EH (cell line): ENCODE measurements at regions not wholly inside any gene's neighbourhood (a gene's known extent, or its start where the extent isn't known, plus 50 kb on each side); places are given as distances from the start of the nearest gene placed in this dataset.

Source experiments
- DNase-seq: peaks from one replicate; pipeline ENCODE4 v3.0.0-alpha.2; 2015; ENCODE audit warnings: low read depth

DNA sequence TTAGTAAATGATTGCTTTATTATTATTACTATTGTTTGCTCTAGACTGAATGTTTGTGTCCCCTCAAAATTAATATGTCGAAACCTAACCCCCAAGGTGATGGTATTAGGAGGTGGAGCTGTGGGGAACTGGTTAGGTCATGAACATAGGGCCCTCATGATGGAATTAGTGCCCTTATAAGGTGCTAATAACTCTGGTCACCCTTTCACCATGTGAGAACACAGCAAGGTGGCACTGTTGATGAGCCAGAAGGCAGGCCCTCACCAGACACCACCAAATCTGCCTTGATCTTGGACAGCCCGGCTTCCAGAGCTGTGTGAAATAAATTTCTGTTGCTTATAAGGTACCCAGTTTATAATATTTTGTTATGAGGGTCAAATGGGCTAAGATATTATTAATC is 95.8 kb downstream of the BDNF start:
- no peak for DNase-seq

DNA sequence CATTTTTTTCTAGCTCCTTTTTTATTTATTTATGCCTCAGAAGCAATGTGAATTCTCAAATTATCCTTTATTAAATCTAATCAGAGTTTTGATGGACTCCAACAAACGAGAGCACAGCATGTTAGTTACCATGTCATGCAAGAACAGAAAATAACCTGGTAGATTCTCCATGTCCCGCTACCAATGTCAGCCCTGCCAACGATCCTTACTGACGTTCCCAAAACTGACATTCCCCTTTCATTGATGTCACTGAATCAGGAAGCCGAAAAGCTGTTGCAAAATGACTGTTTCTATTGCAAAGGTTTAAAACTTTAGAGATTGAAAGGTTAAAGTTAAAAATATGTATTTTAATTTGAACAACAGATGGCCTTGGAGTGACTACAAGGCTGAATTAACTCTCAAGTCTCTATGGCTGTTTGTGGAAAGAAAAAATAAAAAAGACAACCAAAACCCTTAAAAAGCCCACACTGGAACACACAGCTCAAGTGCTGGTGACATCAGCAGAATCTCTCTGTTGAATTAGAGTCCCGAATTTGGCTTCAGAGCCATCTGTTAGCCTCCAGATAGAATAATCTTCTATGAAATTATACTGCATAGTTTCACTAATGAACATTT is 96.8 kb downstream of the BDNF start:
- no peak for DNase-seq

DNA sequence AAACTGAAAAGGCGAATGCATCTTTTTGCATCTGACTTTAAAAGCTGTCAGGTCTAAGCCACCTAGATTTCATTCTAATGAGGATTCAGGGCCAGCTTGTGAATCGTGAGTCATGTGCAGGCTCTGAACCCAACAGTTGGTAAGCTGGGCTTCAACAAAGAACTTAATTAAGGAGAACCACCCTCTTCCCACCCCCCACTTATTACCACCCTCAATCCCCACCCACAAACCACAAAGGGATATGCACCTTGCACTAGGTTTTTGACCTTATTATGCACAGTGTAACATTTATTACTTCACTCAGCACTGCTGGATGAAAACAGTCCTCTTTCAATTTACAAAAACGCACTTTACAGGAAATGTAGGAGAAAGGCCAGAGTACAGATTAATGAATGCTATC is 94.1 kb upstream of the LIN7C start:
- no peak for DNase-seq

DNA sequence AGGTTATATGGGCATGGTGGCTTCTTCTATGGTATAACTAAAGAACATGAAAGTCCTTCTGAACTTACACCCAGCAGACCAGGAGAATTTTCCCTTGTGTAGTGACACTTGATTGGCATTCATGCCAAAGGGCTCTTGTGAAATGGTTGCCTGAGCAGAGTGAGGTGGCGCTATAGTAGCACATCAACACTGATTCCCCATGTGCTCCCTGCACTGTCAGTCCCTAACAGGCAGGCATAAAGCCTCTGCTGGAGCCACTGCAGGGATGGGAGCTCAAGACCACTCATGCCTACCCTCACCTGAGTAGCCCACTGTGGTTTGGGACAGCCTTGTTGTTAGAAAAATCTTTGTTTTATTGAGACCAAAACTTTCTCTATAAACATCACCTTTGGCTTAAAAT is 92.6 kb upstream of the LIN7C start:
- DNase-seq, result no peak

DNA sequence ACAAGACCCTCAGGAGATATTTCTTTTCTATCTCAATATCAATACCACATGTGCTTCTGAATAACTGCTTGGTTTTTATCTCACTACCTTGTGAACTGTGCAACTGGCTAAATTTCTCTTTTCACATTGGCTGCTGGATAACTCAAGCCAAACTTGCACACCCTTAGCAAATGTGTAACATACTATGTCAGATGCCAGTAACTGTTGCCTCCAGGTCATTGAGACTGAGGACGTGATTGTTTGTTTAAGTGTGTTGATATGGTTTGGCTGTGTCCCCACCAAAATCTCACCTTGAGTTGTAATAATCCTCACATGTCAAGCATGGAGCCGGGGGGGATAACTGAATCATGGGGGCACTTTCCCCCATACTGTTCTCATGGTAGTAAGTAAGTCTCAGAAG is 90.2 kb upstream of the LIN7C start:
- no peak for DNase-seq

DNA sequence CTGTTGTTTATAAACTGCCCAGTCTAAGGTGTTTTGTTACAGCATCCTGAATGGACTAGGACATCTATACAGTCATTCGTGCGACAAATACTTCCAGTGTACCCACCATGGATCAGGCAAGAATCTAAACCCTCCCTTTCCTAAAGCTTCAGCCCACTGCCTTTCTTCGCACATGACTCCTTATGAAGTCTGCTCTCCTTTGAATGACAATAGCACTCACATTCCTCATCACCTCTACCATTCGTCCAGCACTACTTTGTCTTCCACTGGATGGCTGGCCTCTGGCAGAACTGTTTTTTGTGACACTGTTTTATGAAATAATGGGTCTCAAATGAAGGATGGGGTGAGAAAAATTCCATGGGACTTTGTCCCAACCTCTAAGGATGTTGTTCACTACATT is 89.8 kb upstream of the LIN7C start:
- no peak for DNase-seq

DNA sequence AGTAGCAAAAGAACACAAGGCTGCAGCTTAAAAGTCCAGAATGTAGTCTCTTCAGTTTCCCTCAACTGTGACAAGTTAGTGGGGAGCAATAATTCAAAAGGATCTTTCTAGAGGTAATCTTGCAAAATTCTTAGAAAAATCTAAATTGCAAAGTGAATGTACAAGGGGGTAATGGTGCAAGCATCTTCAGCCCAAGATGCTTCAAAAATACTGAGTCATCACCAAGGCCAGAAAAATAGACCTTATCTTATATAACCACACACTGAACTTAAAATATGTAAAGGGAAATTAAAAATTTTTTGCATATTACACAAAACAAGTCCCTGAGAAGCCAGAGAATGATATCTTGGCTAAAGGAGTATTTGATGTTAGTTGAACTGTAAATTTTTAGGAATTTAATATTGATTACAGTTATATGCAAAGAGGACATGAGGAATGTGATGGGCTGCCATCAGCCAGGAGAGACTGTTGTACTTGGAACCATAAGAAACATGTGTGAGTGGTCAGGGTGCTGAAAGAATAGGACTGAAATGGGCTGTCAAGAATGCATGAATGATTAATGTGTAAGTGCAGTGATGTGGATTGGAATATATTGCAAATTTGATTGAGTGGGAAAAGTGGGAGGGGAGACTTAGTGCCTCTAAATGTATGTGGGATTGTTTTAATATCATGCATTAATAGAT is 85.7 kb upstream of the LIN7C start:
- DNase-seq, result peak; percentile 9

DNA sequence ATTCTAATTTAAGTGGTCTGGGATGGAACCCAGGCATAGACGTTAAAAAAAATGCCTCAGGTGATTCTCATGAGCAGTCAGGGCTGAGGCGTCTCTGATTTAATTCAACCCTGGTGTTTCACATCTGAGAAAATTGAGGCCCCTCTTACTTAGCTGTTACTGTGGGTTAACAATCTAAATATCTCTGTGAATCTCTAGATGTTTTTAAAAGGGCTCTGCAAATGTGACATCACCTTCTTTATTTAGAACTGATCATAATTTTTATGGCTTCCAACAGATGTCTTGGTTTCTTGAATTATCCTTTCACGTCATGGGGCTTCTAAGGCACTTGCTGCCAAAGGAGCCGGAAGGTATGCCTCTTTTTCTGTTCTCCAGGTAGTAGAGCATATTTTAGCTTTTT is 76.1 kb upstream of the LIN7C start:
- DNase-seq, result peak; percentile 34

DNA sequence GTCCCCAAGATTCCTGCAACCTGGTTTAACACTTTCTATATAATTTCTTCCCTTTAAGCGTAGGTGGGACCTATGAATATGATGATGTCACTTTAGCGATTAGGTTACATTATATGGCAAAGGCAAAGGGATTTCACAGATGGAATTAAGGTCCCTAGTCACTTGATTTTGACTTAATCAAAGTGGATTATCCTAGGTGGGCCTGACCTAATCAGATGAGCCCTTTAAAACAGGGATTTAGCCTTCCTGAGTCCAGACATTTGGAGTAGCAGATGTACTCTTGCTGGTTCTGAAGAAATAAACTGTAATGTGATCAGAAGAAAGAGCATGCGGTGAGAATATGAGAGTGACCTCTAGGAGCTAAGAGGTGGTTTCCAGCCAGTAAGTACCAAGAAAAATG is 67.8 kb upstream of the LIN7C start:
- no peak for DNase-seq

DNA sequence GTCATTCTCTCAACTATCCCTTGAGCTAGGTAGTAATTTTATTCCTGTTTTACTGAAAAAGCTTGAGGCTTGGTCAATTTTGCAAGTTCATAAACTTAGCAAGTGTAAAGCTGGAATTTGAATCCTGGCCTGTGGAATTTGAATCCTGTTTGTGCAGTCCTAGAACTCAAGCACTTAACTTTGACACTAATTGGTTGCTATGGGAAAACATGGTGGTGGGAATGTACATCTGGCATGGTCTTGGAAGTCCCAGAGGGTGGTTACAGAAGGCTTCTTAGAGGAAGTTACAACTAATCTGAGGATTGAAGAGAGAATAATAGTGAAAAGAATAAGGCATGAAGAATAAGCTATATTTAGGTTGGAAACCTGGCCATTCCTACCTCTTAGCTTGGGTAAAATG is 66.5 kb upstream of the LIN7C start:
- peak; percentile 61 for DNase-seq

DNA sequence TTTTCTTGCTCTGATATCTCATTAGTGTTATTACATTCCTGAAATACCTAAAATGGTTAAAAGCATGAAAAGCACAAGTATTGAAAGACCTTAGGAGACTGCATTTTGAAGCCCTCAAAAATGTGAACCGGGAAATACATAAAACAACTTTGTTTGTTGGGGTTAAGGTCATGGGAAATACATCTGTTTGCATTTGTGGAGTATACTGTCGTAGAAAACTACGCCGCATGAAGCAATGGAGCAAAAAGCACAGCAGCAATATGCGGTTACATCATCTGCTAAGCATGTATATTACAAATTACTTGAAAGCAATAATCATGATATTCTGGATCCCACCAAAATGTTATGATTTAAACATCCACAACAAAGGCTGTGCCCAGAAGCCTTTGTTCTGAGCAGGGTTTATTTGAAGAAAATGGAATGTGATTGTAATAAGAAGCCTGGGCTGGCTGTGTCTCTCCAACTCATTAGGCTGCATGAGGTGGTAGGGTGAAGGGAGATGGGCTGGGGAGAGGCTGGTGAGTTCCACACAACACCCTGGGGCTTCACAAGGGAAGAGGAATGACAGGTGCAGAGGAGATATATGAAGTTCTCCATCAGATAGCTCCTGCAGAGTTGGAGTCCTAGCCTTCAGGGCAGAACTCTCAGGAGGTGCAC is 64.7 kb upstream of the LIN7C start:
- peak; percentile 90 for DNase-seq

DNA sequence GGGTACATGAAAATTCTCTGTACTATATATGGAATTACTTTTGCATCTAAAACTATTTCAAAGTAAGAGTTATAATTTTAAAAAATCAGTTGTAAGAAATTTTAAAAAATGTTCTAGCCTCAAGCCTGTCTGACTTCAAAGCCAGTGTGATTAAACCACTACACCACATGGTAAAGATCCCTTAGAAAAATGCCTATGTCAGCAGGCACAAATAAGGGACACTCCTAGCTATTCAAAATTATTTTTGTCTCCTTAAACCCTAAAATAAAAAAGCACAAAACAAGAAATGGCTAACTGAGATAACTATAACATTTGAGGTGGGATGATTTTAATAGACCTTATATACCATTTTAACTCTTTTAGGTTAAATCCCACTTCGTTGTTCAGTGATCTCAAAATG is 64.0 kb upstream of the LIN7C start:
- no peak for DNase-seq

DNA sequence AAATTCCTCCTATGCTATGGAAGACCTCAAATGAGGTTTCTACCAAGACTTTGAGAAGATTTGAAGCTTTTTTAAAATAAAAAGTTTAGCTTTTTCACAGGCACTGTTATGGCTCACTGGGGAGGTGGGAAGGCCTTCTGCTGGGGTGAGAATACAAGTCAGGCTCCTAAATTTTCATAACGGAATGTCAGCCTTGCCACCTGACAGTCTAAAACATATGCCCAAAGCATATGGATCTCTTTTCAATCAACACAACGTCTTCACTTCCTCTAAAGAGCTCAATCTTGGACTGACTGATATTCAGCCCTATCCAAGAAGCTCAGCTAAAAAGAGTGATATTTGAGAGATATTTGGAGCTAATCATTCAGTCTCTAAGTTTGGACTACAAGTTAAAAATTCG is 57.1 kb upstream of the LIN7C start:
- no peak for DNase-seq

DNA sequence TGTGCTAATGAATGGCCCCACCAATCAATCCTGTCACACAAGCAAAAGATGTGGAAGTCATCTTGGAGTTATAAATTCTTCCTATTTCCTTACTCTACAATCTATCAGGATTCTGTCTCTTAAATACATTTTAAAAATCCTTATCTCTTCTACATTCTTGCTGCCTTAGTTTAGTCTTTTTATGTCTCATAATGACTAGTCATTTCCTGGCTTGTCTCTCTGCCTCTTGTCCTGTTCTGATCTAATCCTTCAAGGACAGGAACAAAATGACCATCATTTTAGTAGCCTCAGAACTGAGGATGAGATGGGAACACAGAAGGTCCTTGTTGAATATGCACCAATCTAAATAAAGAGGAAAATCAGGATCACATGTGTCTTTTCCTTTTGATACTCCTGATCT is 56.6 kb upstream of the LIN7C start:
- peak; percentile 81 for DNase-seq

DNA sequence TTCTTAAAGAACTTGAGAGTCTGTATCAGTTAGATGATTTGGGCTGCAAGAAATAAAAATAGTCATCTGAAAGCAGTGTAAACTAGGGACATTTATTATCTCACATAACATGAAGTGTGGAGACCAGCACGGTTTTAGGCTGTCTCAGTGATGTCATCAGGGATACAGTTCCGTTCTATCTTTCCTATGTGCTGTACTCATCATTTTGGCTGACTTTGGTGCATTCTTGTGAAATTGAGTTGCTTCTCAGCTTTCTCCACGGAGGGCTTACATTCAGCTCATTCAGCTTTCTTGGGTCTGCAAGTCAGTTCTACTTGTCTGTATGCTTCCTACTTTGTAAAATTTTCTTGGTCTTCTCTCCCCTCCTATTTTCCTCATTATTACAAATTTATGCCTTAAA is 51.8 kb upstream of the LIN7C start:
- peak; percentile 16 for DNase-seq

DNA sequence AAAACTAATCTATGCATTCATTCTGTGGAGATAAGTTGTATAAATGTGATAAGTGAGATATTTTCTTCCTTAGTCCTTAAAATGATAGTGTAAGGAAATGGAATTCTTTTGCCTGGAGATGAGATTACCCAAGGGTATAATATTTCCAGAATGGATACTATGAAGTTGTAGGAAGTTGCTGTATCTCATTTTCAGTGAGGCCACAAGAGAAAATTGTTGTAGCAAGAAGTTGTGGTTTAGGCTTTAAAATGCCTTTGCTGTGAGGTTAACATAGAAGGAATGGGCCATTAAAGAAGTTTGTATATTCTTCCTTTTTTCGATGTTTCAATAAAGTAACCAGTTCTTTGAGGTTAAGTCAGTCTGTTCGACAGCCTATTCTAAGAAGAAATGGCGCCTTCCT is 50.7 kb upstream of the LIN7C start:
- DNase-seq, result peak; percentile 65
